GM18508 (cell line): ENCODE measurements at regions not wholly inside any gene's neighbourhood (a gene's known extent, or its start where the extent isn't known, plus 50 kb on each side); places are given as distances from the start of the nearest gene placed in this dataset.

Source experiments
- ATAC-seq: cut with Tn5 transposase; IDR thresholded peaks from one replicate; pipeline ENCODE4 v1.9.1; 2021; ENCODE audit warnings: moderate number of reproducible peaks; ENCODE audit not compliant: insufficient read depth, unreplicated experiment

GRCh38 chr3:176969066-176969465 is 228.2 kb downstream of the TBL1XR1 start:
- no peak for ATAC-seq

GRCh38 chr3:176968631-176969030 is 228.7 kb downstream of the TBL1XR1 start:
- ATAC-seq, result no peak

GRCh38 chr3:176967522-176967921 is 229.8 kb downstream of the TBL1XR1 start:
- ATAC-seq, result no peak

GRCh38 chr3:176964661-176965060 is 232.6 kb downstream of the TBL1XR1 start:
- no peak for ATAC-seq

GRCh38 chr3:176961916-176962315 is 235.4 kb downstream of the TBL1XR1 start:
- no peak for ATAC-seq

GRCh38 chr3:176959867-176960266 is 237.4 kb downstream of the TBL1XR1 start:
- ATAC-seq, result no peak

GRCh38 chr3:176958560-176958959 is 238.7 kb downstream of the TBL1XR1 start:
- ATAC-seq, result no peak

- no peak for ATAC-seq
Measured at GRCh38 chr3:176954517-176954916, 242.8 kb downstream of the TBL1XR1 start.

GRCh38 chr3:176953106-176954060 is 243.9 kb downstream of the TBL1XR1 start:
- no peak for ATAC-seq

- no peak for ATAC-seq
Measured at GRCh38 chr3:176951586-176952292, 245.5 kb downstream of the TBL1XR1 start.

- no peak for ATAC-seq
Measured at GRCh38 chr3:176951144-176951543, 246.1 kb downstream of the TBL1XR1 start.

- no peak for ATAC-seq
Measured at GRCh38 chr3:176950743-176951142, 246.5 kb downstream of the TBL1XR1 start.

- no peak for ATAC-seq
Measured at GRCh38 chr3:176948151-176948550, 249.1 kb downstream of the TBL1XR1 start.

- no peak for ATAC-seq
Measured at GRCh38 chr3:176946202-176946601, 251.1 kb downstream of the TBL1XR1 start.

- no peak for ATAC-seq
Measured at GRCh38 chr3:176942305-176942704, 255.0 kb downstream of the TBL1XR1 start.

- ATAC-seq, result no peak
Measured at GRCh38 chr3:176941689-176942088, 255.6 kb downstream of the TBL1XR1 start.

GRCh38 chr3:176939022-176939817 is 258.1 kb downstream of the TBL1XR1 start:
- peak; percentile 98 for ATAC-seq

- ATAC-seq, result no peak
Measured at GRCh38 chr3:176937994-176938393, 259.3 kb downstream of the TBL1XR1 start.

GRCh38 chr3:176937541-176937940 is 259.7 kb downstream of the TBL1XR1 start:
- ATAC-seq, result no peak

- ATAC-seq, result no peak
Measured at GRCh38 chr3:176935194-176935888, 261.9 kb downstream of the TBL1XR1 start.
